ENCODE measurements at regions not wholly inside any gene's neighbourhood (a gene's known extent, or its start where the extent isn't known, plus 50 kb on each side); places are given as distances from the start of the nearest gene placed in this dataset.

DNA sequence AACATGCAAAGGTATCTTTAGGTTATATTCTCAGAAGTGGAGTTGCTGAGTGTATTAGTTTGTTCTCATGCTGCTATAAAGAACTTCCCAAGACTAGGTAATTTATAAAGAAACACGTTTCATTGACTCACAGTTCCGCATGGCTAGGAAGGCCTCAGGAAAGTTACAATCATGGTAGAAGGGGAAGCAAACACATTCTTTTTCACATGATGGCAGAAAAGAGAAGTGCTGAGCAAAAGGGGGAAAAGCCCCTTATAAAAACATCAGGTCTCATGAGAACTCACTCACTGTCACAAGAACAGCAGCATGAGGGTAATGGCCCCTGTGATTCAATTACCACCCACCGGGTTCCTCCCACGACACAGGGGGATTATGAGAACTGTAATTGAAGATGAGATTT is 163.6 kb upstream of the PRLR start:
- TF ChIP-seq POLR2A (IDR thresholded peaks at IDR 0.05): no peak
- no peak for TF ChIP-seq POLR2AphosphoS5 (IDR thresholded peaks at IDR 0.05)
- TF ChIP-seq, protein P1, sequence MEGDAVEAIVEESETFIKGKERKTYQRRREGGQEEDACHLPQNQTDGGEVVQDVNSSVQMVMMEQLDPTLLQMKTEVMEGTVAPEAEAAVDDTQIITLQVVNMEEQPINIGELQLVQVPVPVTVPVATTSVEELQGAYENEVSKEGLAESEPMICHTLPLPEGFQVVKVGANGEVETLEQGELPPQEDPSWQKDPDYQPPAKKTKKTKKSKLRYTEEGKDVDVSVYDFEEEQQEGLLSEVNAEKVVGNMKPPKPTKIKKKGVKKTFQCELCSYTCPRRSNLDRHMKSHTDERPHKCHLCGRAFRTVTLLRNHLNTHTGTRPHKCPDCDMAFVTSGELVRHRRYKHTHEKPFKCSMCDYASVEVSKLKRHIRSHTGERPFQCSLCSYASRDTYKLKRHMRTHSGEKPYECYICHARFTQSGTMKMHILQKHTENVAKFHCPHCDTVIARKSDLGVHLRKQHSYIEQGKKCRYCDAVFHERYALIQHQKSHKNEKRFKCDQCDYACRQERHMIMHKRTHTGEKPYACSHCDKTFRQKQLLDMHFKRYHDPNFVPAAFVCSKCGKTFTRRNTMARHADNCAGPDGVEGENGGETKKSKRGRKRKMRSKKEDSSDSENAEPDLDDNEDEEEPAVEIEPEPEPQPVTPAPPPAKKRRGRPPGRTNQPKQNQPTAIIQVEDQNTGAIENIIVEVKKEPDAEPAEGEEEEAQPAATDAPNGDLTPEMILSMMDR (IDR thresholded peaks at IDR 0.05): no peak
